Spleen (tissue), 7 donors: ENCODE measurements at regions not wholly inside any gene's neighbourhood (a gene's known extent, or its start where the extent isn't known, plus 50 kb on each side); places are given as distances from the start of the nearest gene placed in this dataset.

ENCODE experiments used
- CTCF ChIP-seq, 11 experiments: fragments of 200-600 bp in 7 of 11; fragments of 450-650 bp in 4 of 11; sonication (generic) in 4 of 11; IDR thresholded peaks in 8 of 11; conservative IDR thresholded peaks in 3 of 11; 1 replicate in 7 of 11; 2 replicates in 4 of 11; pipeline versions ENCODE4 v1.4.0 to v1.8.0; 2016 to 2021; ENCODE audit warnings: antibody characterized with exemption in 11 of 11, inconsistent platforms in 4 of 11, mild to moderate bottlenecking in 1 of 11
- POLR2A ChIP-seq, 3 donors: fragments of 450-650 bp; IDR thresholded peaks; one replicate each; pipeline ENCODE4 v1.5.1; 2017; ENCODE audit warnings: antibody characterized with exemption in 3 of 3, mild to moderate bottlenecking in 1 of 3
- POLR2AphosphoS5 ChIP-seq, 3 donors: sonication (generic); formaldehyde crosslinking; IDR thresholded peaks; one replicate each; pipeline ENCODE4 v1.5.1; 2017; ENCODE audit warnings: antibody characterized with exemption in 3 of 3
- donor health status: DM: no; HTN: no; CAD: no; lungs with moderate emphysema.
- donor health status: DM: no; HTN: no; CAD: no.
- donor health status: DM: no; HTN: no; CAD: no.

- no peak for TF ChIP-seq CTCF (IDR thresholded peaks at IDR 0.05 in 8 of 11, conservative IDR thresholded peaks at IDR 0.05 in 3 of 11)
- TF ChIP-seq POLR2AphosphoS5 (IDR thresholded peaks at IDR 0.05), result no peak
- no peak for TF ChIP-seq POLR2A (IDR thresholded peaks at IDR 0.05)
Observed at GRCh38 chr1:172766462-172766861, 107.6 kb downstream of the FASLG start.
